Thymus (tissue), 11 donors: ENCODE measurements at regions not wholly inside any gene's neighbourhood (a gene's known extent, or its start where the extent isn't known, plus 50 kb on each side); places are given as distances from the start of the nearest gene placed in this dataset.

Experiments
- DNase-seq, 9 donors: peaks; one replicate each; pipeline ENCODE4 v3.0.0-alpha.2; 2013; ENCODE audit warnings: low spot score in 9 of 9, low read depth in 6 of 9, missing footprints in 1 of 9
- H3K27ac ChIP-seq, 2 donors: one replicate each; pipeline ENCODE4 v1.5.1; 2013; ENCODE audit warnings: control low read depth in 1 of 2, low read depth in 1 of 2, low read length in 1 of 2, mild to moderate bottlenecking in 1 of 2, moderate library complexity in 1 of 2
- H3K27me3 ChIP-seq, 2 donors: one replicate each; pipeline ENCODE4 v1.5.1; 2013; ENCODE audit warnings: low read length in 1 of 2; ENCODE audit not compliant: control insufficient read depth in 2 of 2, insufficient read depth in 1 of 2
- H3K36me3 ChIP-seq, 2 donors: one replicate each; pipeline ENCODE4 v1.5.1; 2013; ENCODE audit warnings: low read length in 1 of 2, mild to moderate bottlenecking in 1 of 2, moderate library complexity in 1 of 2; ENCODE audit not compliant: control insufficient read depth in 2 of 2, insufficient read depth in 2 of 2
- H3K4me1 ChIP-seq, 2 donors: one replicate each; pipeline ENCODE4 v1.5.1; 2013; ENCODE audit warnings: low read length in 2 of 2; ENCODE audit not compliant: control insufficient read depth in 2 of 2, insufficient read depth in 2 of 2
- H3K4me3 ChIP-seq, 2 donors: one replicate each; pipeline ENCODE4 v1.5.1; 2013; ENCODE audit warnings: low read length in 2 of 2, control low read depth in 1 of 2, mild to moderate bottlenecking in 1 of 2
- H3K9me3 ChIP-seq, 2 donors: one replicate each; pipeline ENCODE4 v1.5.1; 2013; ENCODE audit warnings: low read length in 1 of 2, mild to moderate bottlenecking in 1 of 2; ENCODE audit not compliant: control insufficient read depth in 2 of 2, insufficient read depth in 1 of 2
- WGBS: extraction: QIAGEN DNeasy Blood & Tissue Kit; methylation state at CpG from one replicate; pipeline ENCODE4 v1.1.7; 2013; 5-methylcytosine and 5-hydroxymethylcytosine counted together
- donor health status: healthy.

GRCh38 chr21:20730441-20730840, 267.8 kb upstream of the NCAM2 start:
- H3K4me1 ChIP-seq: no peaks in the 10 kb centered on the region
- no peak overlapping the region for H3K27ac ChIP-seq
- H3K4me3 ChIP-seq: no peak overlapping the region
- no peaks in the 10 kb centered on the region for H3K9me3 ChIP-seq
- DNase-seq: no peak
- WGBS: 94% methylated on average over 6 of the region's 6 CpGs
- no peaks in the 10 kb centered on the region for H3K27me3 ChIP-seq
- no peaks in the 10 kb centered on the region for H3K36me3 ChIP-seq

GRCh38 chr21:20735257-20735656, 263.0 kb upstream of the NCAM2 start:
- Histone ChIP-seq H3K9me3 (no peaks in the 10 kb centered on the region), H3K27me3 (no peaks in the 10 kb centered on the region), H3K27ac (no peak overlapping the region), H3K4me1 (no peaks in the 10 kb centered on the region), H3K36me3 (no peaks in the 10 kb centered on the region), H3K4me3 (no peak overlapping the region)
- DNase-seq: no peak
- 91% methylated on average over 1 of the region's 1 CpG for WGBS

DNA sequence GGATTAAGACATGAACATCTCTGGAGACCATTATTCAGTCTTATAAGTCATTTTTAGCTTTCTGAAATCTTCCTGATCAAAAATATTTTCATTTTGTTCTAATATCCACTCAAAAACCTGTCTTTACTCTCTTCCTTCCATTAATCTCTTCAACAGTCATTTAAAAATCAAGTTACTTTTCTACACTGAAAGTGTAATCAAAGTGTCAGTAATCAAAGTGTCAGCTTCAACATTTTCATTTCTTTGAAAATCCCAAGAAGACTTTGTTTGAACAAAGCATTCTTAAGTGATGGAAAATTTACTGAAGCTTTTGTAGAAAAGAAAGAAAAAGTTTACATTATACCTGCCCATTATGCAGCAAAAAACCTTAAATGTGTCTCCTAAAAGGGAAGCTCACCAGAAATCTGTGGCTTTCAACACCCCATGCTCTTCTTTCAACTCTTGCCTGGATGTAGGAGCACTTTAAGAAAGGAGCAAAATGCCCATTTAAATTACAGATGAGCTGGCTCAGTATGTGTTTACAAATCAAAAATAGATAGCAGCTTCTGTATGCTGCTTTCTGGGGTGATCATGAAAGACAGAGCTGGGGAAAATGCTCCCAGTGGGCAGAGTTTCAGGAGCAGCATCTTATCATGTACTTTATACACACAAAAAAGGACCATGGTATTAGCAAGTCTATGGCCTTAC, 260.8 kb upstream of the NCAM2 start:
- H3K36me3 ChIP-seq: no peaks in the 10 kb centered on the region
- no peaks in the 10 kb centered on the region for H3K4me1 ChIP-seq
- no peaks in the 10 kb centered on the region for H3K27me3 ChIP-seq
- H3K4me3 ChIP-seq: no peak overlapping the region
- no peaks in the 10 kb centered on the region for H3K9me3 ChIP-seq
- DNase-seq: no peak
- H3K27ac ChIP-seq: no peak overlapping the region

DNA sequence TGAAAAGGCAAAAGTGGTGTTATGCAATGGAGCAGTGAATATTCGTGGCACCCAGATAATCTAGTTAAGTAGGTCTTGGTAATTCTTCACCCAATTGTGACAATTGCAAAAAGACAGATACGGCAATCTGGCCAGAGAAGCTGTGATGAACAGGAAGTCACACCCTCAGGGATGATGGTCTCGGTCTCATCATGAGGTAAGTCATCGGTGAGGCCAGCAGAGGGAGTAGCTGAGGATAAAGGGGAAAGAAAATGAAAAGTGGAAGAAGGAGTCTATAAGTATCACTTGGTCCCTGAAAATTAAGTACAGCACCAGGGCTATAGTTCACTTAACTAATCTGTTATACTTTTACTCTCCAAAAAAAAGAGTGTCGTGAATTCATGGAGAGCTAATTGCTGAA, 258.8 kb upstream of the NCAM2 start:
- Histone ChIP-seq H3K36me3 (no peaks in the 10 kb centered on the region), H3K9me3 (no peaks in the 10 kb centered on the region), H3K4me1 (no peaks in the 10 kb centered on the region), H3K27ac (no peak overlapping the region), H3K27me3 (no peaks in the 10 kb centered on the region), H3K4me3 (no peak overlapping the region)
- DNase-seq: no peak
- 91% methylated on average over 5 of the region's 5 CpGs for WGBS

DNA sequence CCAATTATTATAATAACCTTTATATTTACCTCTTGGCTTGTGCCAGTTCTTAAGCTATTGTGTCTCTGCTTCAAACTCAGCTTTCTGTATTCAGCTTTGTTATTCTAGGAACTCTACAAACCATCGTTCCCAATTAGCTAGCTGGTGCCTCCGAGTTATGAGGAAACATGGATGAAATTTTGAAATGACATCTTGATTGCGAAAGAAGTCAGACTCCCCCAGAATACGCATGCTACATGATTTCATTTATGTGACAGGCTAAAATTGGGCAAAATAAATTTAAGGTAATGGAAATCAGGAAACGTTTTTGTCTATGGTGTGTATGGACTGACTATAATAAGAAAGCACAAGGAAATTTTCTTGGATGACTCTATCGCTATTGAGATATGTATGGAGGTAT, 256.8 kb upstream of the NCAM2 start:
- Histone ChIP-seq H3K36me3 (no peaks in the 10 kb centered on the region), H3K9me3 (no peaks in the 10 kb centered on the region), H3K27ac (no peak overlapping the region), H3K27me3 (no peaks in the 10 kb centered on the region), H3K4me1 (no peaks in the 10 kb centered on the region), H3K4me3 (no peak overlapping the region)
- no peak for DNase-seq
- WGBS: 92% methylated on average over 6 of the region's 6 CpGs

DNA sequence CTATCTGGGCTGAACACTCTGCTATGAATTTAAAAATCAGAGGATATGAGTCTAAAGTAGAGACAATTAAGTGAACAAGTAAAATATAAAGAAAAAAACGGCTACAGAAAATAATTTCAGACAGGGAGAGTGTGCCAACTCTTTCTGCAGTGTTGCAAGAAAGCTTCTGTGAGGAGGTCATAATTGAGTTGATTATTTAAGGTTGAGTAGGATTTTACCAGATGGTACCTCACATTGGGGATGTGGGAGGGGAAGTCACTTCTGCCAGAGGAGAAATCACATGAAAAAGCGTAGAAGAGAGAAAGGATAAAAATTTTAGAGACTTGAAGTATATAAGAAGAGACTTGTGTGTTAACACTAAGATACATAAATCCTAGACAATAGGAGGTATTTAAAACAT, 238.0 kb upstream of the NCAM2 start:
- no peak overlapping the region for H3K4me3 ChIP-seq
- 88% methylated on average over 2 of the region's 2 CpGs for WGBS
- no peaks in the 10 kb centered on the region for H3K4me1 ChIP-seq
- H3K27me3 ChIP-seq: no peaks in the 10 kb centered on the region
- H3K27ac ChIP-seq: no peak overlapping the region
- DNase-seq: no peak
- no peaks in the 10 kb centered on the region for H3K9me3 ChIP-seq
- no peaks in the 10 kb centered on the region for H3K36me3 ChIP-seq

DNA sequence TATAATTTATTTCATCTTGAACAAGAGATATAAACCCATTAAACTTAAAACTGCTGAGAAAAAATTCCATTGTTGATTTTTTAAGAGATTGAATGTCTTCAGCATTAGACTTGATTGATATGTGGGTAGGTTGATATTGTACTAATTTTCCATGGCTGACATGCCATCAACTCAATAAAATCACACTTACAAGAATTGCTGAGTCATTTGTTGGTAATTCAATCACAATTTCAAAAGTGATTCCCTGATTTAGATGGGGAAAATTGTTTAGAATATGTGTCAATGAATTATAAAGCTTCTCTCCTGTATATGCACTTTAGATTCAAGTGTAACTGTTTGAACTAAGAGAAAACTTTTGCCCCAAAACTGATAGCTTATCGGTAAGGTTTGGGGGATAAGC, 223.5 kb upstream of the NCAM2 start:
- WGBS: 96% methylated on average over 1 of the region's 1 CpG
- DNase-seq: no peak
- Histone ChIP-seq H3K27me3 (no peaks in the 10 kb centered on the region), H3K9me3 (peaks cover 0 to 7% of the 10 kb centered on the region in 2 donors), H3K27ac (no peak overlapping the region), H3K4me1 (no peaks in the 10 kb centered on the region), H3K4me3 (no peak overlapping the region), H3K36me3 (no peaks in the 10 kb centered on the region)

DNA sequence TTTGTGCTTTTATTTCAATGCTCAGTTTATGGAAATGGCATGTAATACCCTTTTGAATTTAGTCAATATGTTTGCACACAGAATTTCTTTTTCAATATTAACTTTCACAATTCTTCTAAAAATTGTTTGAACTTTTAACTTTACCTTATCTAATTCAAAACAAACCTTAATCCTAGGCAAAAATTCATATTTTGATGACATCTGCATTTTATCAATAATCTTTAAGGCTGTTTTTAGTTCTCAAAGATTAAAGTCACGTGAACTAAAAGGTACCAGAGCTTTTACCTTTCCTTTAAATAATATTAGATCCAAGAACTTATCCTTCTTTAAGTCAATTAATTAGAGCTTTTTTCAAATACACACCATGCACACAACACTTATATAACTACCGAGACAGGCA, 218.9 kb upstream of the NCAM2 start:
- WGBS: 67% methylated on average over 2 of the region's 2 CpGs
- Histone ChIP-seq H3K27me3 (no peaks in the 10 kb centered on the region), H3K9me3 (peaks cover 0 to 11% of the 10 kb centered on the region in 2 donors)

DNA sequence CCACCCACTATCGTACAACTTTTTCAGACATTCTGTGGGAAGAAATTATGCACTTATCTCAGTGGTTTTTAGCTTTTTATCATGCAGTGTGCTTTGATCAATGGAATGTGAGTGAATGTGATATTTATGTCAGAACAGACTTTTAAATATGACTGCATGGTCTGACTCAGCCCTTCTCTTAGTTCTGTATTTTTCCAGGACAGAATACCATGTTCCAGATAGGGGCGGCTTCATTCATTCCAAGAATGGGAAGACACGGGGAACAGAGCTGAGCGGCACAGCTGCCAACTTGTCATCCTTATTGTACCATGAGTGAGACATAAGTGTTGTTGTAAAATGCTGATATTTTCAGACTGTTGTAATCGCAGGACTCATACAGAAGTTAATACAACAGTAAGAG, 214.6 kb upstream of the NCAM2 start:
- Histone ChIP-seq H3K4me1 (no peaks in the 10 kb centered on the region), H3K4me3 (no peak overlapping the region), H3K27ac (no peak overlapping the region), H3K36me3 (no peaks in the 10 kb centered on the region), H3K27me3 (no peaks in the 10 kb centered on the region), H3K9me3 (peaks cover 0 to 7% of the 10 kb centered on the region in 2 donors)
- DNase-seq: no peak
- WGBS: 96% methylated on average over 5 of the region's 5 CpGs

More for the DNA sequence above, 218.9 kb upstream of the NCAM2 start:
- H3K4me3 ChIP-seq: no peak overlapping the region
- no peak for DNase-seq
- H3K27ac ChIP-seq: no peak overlapping the region
- H3K36me3 ChIP-seq: no peaks in the 10 kb centered on the region
- H3K4me1 ChIP-seq: no peaks in the 10 kb centered on the region
